ENCODE measurements at regions not wholly inside any gene's neighbourhood (a gene's known extent, or its start where the extent isn't known, plus 50 kb on each side); places are given as distances from the start of the nearest gene placed in this dataset.

GRCh38 chr3:150082898-150083654, 112.4 kb upstream of the PFN2 start:
- ChIA-PET CTCF (no interaction called here), POLR2A (ENCODE audit: low non-redundant PET) (no interaction called here)
- TF ChIP-seq CTCF (conservative IDR thresholded peaks at IDR 0.05; ENCODE audit: low read depth), result no peak
- DNase-seq (ENCODE audit: low spot score), result no peak
- H3K27ac ChIP-seq, result no peak overlapping the region

GRCh38 chr3:150081084-150081483, 110.4 kb upstream of the PFN2 start:
- ChIA-PET POLR2A (ENCODE audit: low non-redundant PET) (no interaction called here), CTCF (interaction anchor here (0.8 kb wide), 1 partner anchor 35 kb away, joined by 3 read pairs; no protein-coding TSS in a partner anchor)
- H3K27ac ChIP-seq, result no peak overlapping the region
- DNase-seq (ENCODE audit: low spot score), result peak; percentile 31
- no peak for TF ChIP-seq CTCF (conservative IDR thresholded peaks at IDR 0.05; ENCODE audit: low read depth)

GRCh38 chr3:150080058-150080730, 109.5 kb upstream of the PFN2 start:
- POLR2A ChIA-PET (ENCODE audit: low non-redundant PET), result no interaction called here

GRCh38 chr3:150079029-150079739, 108.5 kb upstream of the PFN2 start:
- CTCF ChIA-PET, result no interaction called here
- peak; percentile 46 for DNase-seq (ENCODE audit: low spot score)
- TF ChIP-seq CTCF (conservative IDR thresholded peaks at IDR 0.05; ENCODE audit: low read depth), result no peak
- POLR2A ChIA-PET (ENCODE audit: low non-redundant PET), result no interaction called here
- H3K27ac ChIP-seq, result peak overlapping the region; percentile 47

More at GRCh38 chr3:150080058-150080730, 109.5 kb upstream of the PFN2 start:
- no peak overlapping the region for H3K27ac ChIP-seq
- CTCF ChIA-PET, result interaction anchor here (0.8 kb wide), 1 partner anchor 36 kb away, joined by 3 read pairs; no protein-coding TSS in a partner anchor
- DNase-seq (ENCODE audit: low spot score), result no peak
- TF ChIP-seq CTCF (conservative IDR thresholded peaks at IDR 0.05; ENCODE audit: low read depth), result no peak

GRCh38 chr3:150077581-150078247, 107.0 kb upstream of the PFN2 start:
- no peak overlapping the region for H3K27ac ChIP-seq
- CTCF ChIA-PET, result interaction anchor here (0.6 kb wide), 1 partner anchor 141 kb away, joined by 4 read pairs; no protein-coding TSS in a partner anchor
- no peak for DNase-seq (ENCODE audit: low spot score)
- TF ChIP-seq CTCF (conservative IDR thresholded peaks at IDR 0.05; ENCODE audit: low read depth), result no peak
- POLR2A ChIA-PET (ENCODE audit: low non-redundant PET), result no interaction called here

GRCh38 chr3:150077107-150077506, 106.4 kb upstream of the PFN2 start:
- no peak overlapping the region for H3K27ac ChIP-seq
- DNase-seq (ENCODE audit: low spot score), result no peak
- ChIA-PET POLR2A (ENCODE audit: low non-redundant PET) (no interaction called here), CTCF (no interaction called here)
- no peak for TF ChIP-seq CTCF (conservative IDR thresholded peaks at IDR 0.05; ENCODE audit: low read depth)

All from RWPE1 (cell line).